Lower leg skin (tissue), 3 donors: ENCODE measurements at regions not wholly inside any gene's neighbourhood (a gene's known extent, or its start where the extent isn't known, plus 50 kb on each side); places are given as distances from the start of the nearest gene placed in this dataset.

Experiments used
- CTCF ChIP-seq, 3 donors: fragments of 450-650 bp; IDR thresholded peaks; one replicate each; pipeline ENCODE4 v1.5.1; 2016; ENCODE audit warnings: antibody characterized with exemption in 3 of 3, mild to moderate bottlenecking in 3 of 3, moderate library complexity in 2 of 3
- POLR2A ChIP-seq, 2 donors: fragments of 450-650 bp; IDR thresholded peaks; one replicate each; pipeline ENCODE4 v1.6.1; 2016 to 2017; ENCODE audit warnings: antibody characterized with exemption in 2 of 2, mild to moderate bottlenecking in 1 of 2, moderate library complexity in 1 of 2

- TF ChIP-seq POLR2A (IDR thresholded peaks at IDR 0.05): no peak
- TF ChIP-seq CTCF (IDR thresholded peaks at IDR 0.05): no peak
These were observed 314.5 kb downstream of the OSR1 start for GRCh38 chr2:19043893-19044292.
